ENCODE measurements at regions not wholly inside any gene's neighbourhood (a gene's known extent, or its start where the extent isn't known, plus 50 kb on each side); places are given as distances from the start of the nearest gene placed in this dataset.
"Not testable (repeated sequence)": the region's sequence is repeated elsewhere in the genome, so short reads cannot be mapped to it uniquely, and the experiment has no call there.

DNA sequence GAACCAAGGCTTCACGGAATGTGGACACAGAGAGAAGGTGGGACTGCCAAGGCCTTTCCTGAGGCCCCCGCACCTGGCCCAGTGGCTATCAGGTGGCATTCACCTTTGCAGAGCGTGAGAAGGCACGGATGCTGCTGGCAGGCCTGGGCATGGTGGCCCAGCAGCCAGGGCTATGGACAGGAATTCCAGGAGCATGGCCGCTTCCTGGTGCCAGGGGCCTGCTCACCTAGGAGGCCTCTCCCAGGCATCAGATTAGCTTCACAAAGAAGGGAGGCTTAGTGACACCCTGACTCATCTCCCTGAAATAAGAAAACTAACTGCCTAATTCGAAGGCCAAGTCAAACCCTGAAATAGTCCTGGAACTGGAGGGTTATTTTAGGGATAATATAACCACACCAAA, 155.8 kb downstream of the TEX29 start:
- DNase-seq = no peak

DNA sequence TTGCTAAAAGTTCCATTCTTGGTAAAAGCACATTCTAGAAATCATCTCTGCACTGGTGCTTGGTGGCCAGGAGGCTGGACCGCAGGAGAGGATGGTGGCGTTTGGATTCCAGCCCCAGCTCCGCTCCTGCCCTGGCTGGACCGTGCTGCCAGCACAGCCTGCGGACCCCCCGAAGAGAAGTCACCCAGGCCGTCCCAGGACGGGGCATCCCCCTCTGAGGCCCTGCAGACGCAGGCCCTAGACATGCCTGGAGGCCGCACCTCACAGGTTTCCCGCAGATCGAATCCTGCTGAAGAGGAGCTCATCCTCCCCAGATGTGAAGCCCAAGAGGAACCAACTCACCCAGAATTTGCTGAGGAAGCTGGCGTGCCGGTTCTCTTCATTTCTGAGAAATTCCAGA, 159.0 kb downstream of the TEX29 start:
- no peak for DNase-seq

DNA sequence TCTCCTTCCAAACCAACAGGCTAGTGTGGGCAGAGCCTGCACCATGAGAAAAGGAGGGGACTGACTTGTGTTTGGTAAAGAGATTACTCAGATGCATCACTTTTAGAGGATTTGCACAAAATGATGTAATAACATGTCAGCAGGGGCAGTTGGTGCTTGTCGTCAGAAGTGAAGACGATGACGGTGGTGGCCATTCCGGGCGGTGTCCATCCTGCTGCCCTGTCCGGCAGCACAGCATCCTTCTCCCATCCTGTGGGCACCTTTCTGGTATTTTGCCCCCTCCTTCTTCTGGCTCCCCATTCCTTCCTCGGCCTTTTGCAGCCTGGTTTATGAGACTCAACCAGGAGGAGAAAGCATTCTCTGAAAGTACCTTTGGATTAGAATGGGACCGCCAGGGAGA, 160.1 kb downstream of the TEX29 start:
- no peak for DNase-seq

DNA sequence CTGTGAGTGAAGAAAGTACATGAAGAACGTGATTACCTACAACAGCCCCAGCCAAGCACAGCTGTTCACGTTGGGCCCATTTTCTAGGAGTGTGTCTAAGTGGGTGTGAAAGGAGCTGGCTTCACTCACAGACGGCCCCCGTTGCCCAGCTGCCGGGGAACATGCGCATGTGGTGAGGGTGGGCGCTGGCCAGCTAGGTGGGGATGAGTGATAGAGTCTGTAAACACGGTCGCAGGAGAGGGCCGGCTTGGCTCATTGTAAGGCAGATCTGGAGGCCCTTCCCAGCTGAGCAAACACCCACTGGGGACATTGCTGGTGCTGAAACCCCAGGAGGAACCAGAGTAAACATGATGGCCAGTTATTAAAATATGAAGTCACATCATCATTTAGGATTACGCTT, 160.5 kb downstream of the TEX29 start:
- DNase-seq = no peak

DNA sequence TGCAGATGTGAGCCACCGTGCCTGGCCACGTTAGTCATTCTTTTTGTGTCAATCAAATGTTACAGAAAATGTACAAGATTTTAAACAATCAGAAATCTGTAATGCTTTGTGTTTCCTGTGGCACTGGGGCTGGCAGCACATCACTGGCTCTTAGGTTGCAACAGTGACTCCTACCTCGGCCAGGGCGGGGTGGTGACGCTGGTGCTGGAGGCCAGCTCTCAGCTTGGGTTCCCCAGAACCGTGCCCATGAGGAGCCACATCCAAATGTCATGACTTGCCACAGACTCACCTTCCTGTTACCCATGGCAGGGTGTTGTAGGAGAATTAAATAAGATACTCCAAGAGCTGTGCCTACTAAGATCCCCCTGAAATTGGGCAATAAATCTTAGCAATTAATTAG, 161.7 kb downstream of the TEX29 start:
- no peak for DNase-seq

DNA sequence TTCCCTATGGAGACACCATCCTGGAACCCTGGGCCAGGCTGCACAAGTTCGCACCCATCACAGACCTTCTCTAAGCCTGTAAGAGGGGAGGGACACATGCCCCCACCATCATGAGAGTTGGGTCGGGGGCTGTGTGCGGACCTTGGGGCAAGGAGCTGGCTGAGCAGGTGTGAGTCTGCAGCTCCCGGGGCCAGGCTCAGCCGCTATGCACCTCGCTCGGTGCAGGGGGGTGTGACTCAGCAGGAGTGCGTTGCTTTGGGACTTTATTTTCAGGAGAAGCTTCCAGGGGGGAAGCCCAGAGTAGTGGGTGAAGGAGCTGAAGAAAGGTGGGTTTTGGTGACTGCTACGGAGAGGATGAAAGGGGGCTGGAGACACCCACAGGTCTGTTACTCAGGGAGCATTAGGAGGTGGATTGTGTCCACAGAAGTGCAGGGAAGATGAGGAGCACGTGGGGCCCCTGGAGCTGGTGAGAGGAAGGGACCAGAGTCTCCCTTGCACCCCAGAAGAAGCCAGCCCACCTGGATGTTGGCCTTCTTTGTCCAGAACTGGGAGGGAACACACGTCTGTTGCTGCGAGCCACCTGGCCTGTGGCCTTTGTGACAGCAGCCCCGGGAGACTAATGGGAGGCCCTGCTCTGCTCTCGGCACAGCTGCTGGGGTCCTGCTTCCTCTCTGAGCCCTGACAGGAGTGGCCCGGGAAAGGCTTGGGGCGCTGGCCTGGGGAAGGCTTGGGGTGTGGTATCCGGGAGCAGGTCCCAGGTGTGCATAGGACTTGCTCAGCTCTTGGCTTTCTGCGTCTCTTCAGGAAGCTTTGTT, 162.6 kb downstream of the TEX29 start:
- DNase-seq = no peak

DNA sequence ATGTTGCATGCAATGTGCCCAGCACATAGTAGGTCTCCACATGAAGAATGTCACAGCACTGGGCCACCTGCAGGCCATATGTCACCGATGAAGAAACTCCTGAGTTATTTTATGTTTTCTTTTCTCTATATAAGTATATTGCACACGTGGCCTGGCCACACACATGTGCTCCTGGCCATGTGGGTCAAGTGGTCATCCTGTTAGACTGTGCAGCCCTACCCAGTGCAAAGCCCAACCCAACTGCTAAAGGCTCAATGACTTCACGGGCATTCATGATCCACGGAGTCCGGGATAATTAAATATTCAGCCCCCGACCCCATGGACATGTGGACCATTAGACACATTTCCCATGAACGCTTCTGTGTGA, 163.2 kb downstream of the TEX29 start:
- no peak for DNase-seq

DNA sequence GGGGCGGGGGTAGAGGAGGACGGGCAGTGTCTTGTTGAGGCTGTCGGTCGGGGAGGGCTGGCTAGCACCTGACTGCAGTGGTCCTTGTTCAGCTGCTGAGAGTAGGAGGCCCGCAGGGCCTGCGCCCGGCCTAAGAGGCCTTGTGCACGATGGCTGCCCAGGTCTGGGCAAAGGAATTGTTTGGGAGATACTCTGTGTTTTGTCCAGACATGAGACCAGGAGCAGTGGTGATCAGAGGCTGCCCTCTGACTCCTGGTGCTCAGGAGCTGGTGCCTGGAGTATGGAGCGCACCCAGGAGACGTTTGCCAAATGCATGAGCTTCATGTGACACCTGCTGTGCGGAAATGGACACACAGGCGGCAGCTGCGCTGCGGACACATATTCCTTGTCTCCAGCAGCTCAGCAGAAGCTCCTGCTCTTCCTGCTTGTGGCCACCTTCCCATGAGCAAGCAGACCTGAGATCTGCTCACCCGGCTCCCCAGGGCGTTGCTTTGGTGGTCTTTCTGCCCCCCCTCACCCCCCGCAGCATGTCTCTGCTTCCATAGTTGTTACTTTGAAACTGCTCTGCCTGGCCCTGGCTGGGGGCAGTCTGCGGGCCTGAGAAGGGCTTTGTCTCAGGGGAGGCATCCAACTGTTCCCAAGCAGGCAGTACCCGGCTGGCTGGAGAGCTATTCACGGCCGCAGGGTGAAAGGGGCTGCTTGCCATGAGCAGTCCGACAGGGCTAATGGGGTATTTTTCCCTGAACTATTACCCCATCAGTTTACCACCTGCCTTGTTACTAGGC, 163.9 kb downstream of the TEX29 start:
- DNase-seq = no peak

DNA sequence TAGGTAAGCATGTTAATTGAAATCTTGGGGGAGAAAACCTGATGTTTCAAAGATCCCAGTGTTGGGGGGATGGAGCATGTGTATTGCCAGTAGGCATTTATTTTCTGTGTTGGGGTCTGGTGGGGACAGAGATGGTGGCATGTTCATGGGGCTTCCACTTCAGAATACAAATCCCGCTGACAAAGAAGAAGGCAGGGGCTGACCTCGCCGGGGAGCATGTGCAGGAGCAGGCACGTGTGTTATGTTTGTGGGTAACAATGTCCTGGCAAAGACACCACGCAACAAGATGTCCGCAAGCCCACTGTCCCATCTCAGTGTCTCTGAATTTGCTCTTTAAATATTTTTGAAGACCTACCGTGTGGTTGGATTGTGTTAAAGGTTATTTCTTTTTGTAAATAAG, 164.5 kb downstream of the TEX29 start:
- no peak for DNase-seq

DNA sequence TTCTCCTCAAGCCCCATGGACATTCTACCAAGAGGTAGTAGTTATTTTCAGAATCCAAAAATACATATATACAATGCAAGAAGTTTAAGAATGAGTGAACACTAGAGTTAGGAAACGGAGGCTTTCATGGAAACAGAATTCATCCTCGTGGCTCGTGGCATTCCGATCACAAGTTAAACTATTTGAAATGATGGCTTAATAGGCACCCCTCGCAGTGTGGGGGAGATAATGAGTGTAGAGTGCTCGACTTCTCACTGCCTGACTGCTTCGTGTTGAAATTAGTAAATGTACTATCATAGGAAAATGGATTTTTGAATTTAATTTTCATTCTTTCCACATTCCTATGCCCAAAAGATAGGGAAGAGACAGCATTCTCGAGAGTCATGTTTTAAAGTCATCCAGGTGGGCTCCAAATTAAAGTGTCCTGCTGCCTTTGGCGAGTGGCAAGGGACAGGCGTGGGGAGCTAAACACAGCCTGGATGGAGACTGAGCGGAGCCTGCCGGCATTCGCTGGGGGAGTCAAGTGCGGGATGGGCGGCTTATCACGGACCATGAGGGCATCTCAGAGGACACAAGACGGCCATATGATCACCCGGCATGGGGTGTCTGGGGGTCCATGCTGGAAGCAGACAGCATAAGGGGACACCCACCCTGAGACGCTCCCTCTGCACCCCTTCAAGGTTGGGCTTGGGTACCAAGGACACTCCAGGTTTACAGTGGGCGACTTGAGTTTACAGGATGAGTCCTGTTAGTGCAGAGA, 165.2 kb downstream of the TEX29 start:
- no peak for DNase-seq

DNA sequence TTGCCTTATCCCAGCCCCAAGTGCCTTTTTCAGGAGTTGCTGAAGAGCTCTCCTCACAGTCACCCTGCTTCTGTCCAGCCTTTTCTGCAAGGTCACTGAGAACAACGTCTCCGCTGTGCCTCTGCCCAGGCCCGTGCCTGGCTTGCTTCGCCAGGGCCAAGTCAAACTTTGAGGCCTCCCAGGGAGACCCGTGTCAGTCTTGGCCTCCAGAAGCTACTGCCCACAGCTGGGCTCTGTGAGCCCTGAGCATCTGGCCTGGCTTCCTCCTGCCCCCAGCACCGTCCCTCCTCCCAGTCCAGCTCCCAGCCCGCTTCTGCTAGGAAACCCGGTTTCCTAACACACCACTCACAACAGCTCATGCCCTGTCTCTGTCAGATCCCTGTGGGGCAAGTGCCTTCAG, 165.9 kb downstream of the TEX29 start:
- DNase-seq = no peak

DNA sequence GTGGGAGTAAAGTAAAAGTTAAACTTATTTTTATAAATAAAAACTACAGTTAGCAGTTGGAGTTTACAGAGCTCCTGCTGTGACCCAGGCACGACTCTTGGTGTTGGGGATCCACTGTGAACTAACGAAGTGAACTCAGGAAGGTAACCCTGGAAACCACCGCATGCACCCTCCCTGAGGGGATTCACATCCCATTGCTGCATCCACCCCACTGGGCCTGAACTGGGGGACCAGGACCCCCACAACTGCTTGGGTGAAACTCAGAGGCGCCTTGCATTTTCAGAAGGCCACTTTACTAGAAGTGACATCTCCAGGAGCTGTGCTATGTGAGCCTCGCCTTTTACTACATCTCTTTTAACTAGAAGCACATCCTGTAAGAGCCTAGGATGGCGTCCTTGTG, 166.4 kb downstream of the TEX29 start:
- no peak for DNase-seq

DNA sequence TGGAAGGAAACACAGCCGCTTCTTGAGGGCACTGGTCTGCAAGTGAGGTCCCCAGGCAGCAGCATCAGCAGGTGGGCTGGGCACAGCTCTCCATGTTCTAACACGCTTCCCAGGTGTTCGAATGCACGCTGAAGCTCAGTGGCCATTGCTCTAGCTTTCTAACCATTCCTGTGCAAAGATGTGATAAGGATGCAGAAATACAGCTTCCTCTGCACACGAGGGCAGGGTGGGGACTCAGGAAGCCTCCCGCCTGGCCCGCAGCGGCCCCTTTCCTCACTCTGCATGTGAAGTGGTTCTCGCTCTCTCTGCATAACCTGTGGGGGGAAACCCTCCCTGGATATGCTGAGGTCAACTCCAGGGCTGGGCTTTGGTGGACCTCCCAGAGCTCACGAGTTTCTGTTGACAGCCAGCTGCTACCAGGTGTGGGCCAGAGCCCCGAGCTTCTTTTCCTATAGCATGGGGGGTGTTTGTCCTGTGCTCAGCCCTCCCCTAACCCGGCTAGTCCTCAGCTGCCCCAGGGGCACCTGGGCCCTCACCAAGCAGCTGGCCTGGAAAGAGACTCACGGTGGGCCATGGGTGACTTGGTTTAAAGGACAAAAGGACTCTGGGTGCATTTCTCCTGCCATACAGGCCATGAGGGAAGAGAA, 168.2 kb downstream of the TEX29 start:
- no peak for DNase-seq

DNA sequence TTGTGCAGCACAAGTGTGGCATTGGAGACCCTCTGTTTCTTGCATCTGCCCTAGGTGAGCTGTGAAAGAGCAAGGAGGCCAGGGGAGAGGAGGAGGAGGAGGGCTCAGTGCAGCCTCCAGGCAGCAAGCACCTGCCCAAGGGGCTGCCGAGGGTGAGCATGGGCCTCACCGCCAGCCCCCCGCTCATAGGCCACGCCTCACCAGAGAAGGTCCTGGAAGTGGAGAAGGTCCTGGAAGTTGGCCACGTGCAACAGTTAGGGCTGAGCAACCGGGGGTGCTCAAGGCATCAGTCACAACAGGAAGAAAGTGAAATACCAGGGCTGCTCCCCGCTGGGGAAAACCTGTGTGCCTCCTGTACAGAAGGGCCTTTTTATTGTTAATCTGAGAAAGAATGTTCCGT, 168.9 kb downstream of the TEX29 start:
- no peak for DNase-seq

DNA sequence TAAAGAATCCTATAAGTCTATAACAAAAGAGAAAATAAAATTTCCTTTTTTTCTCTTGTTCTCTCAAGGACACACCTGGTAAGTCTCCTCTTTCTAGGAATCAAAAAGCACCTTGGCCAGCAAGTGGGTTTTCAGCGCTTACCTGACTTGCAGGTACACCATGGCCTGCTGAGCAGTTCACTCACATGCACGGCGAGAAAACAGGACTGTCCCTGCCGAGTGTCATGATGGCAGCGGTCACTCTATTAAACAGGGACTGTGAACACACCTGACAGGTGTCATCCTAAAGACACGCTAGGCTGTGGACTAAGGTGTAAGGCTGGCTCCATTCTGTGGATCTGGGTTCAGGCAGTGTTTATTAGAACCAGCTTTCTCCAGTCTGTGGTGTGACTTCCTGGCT, 170.2 kb downstream of the TEX29 start:
- DNase-seq = no peak

DNA sequence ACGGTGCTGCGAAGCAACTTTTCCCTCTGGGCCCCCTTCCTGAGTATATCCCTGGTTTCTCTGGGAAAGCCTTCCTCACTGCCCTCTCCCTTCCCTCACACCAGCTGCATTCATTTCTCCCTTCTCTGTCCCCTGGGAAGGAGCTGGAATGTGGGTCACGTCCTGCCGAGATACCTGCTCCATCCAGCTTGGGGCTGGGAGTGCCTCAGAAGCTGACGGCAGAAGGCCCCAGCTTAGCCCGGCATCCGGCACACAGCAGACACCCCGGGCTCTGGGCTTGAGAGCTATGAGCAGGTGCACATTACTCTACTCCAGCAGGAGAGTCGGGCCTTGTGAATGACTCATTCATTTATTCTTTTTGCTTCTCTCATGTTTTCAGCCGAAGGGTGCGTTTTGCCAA, 170.6 kb downstream of the TEX29 start:
- no peak for DNase-seq

DNA sequence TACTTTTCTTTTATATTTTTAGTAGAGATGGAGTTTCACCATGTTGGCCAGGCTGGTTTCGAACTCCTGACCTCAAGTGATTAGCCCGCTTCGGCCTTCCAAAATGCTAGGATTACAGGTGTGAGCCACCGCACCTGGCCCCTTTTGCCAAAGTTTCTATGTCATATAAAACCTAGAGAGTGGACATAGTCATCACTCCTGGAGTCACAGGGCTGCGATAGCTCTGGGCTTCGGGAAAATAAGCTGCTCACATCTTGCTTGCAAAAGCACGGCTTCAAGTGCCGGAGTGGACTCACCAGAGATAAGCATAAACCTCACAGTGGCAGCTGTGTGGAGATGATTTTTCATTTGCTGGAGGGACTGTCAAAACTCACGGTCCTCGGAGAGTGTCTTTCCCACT, 171.2 kb downstream of the TEX29 start:
- DNase-seq = no peak

DNA sequence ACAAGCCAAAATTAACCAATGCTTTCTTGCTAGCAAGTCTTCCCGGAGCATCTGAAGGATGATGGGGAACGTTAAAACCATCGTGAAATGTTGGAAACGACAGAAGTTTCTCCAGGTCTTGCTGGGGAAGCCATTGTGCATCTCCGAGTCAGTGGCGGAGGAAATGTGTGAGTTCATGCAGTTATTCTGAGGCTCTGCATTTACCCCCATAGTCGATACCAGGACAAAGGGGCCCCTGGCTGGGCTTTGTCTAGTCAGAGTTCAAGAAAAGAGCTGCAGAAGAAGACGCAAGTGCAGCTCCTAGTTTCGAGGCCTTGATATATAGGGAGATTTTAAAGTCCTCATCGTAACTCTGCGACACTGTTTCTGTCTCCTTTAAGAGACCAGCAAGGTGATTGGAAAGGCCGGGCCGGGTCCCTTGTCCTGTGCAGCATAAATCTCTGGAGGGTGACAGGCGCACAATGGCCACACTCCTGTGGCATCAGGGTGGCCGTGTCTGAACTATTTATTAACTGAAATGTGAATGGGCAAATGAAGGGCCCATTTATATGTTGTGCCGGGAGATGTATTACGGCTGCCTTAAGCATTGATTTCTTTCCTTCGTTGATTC, 172.0 kb downstream of the TEX29 start:
- DNase-seq = no peak

DNA sequence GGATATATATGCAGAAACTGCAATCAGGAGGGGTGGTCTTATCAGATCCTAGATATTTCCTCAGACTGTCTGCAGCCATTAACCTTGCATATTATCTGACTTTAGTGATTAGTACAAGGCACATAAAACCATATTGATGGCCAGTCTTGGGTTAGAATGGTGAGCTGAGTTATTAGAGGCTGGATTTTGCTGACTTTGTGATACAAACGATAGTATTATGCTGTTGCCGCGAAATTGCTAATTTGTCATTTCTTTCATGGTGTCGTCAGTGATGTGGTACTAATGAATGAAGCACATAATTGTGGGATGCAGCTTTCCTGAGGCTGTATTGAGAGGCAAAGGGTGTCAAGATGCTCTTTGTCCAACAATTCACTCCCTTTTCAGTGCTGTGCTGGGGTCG, 172.5 kb downstream of the TEX29 start:
- DNase-seq = no peak

DNA sequence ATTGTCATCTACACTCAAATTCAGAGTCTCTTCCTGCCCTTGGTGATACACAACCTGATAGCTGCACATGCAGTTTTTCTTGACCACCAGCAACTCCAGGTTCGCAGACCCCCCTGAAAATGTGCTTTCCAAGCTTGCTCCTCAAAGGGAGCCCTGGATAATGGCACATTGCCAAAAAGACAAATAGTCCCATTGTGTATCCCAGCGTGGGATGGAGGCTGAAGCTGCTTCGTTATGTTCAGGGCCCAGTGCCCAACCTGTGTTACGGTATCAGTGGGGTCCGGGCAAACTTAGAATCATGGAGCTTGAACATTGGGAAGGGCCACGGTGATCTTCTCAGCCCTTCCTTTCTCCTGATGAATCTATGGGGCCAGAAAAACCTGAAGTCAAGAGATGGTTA, 173.0 kb downstream of the TEX29 start:
- no peak for DNase-seq

DNA sequence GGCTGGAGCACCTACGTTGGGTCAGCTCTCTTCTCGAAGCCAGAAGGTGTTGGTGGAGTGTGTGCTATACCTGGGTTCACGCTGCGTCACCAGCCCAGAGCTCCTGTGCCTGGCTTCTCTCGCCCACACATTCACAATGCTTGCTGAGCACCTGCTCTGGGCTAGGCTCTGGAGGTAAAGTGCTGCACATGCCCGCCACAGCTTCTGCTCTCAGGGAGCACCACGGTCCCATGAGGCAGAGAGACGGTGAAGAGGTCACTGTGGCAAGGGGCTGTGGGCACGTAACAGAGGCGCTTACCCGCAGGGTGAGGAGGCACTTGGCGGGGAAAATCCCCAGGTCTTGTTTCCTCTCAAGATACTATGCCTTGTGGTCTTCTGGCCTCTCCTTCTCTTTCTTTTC, 174.2 kb downstream of the TEX29 start:
- DNase-seq = no peak

DNA sequence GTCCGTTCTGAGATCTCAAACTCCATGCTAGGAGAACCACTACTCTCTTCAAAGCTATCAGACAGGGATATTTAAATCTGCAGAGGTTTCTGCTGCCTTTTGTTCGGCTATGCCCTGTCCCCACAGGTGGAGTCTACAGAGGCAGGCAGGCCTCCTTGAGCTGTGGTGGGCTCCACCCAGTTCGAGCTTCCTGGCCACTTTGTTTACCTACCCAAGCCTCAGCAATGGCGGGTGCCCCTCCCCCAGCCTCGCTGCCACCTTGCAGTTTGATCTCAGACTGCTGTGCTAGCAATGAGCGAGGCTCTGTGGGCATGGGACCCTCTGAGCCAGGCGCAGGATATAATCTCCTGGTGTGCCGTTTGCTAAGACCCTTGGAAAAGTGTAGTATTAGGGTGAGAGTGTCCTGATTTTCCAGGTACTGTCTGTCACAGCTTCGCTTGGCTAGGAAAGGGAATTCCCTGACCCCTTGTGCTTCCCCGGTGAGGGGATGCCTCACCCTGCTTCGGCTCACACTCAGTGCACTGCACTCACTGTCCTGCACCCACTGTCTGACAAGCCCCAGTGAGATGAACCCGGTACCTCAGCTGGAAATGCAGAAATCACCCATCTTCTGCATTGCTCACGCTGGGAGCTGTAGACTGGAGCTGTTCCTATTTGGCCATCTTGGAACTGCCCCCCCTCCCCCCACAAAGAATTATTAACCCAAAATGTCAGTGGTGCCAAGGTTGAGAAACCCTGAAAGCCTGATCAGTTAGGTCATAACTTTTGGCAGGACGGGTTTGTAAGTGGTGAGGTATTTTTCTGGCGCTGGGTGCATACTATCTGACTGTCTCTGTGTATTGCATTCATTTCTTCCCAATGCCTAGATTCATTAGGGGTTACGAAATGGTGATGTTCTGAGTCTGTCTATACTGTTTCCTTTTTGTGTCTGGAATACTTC, 181.4 kb downstream of the TEX29 start:
- DNase-seq = not testable (repeated sequence)
